RCC 7860 (cell line): ENCODE measurements at regions not wholly inside any gene's neighbourhood (a gene's known extent, or its start where the extent isn't known, plus 50 kb on each side); places are given as distances from the start of the nearest gene placed in this dataset.
"Not testable (repeated sequence)": the region's sequence is repeated elsewhere in the genome, so short reads cannot be mapped to it uniquely, and the experiment has no call there.

Source experiments
- DNase-seq: peaks from one replicate; pipeline ENCODE4 v3.0.0-alpha.2; 2015; ENCODE audit warnings: low spot score
- FAIRE-seq: peaks from 2 replicates; lab custom pipeline; 2012; peaks lifted over from hg19 to GRCh38; lab: Jason Lieb, UNC

DNA sequence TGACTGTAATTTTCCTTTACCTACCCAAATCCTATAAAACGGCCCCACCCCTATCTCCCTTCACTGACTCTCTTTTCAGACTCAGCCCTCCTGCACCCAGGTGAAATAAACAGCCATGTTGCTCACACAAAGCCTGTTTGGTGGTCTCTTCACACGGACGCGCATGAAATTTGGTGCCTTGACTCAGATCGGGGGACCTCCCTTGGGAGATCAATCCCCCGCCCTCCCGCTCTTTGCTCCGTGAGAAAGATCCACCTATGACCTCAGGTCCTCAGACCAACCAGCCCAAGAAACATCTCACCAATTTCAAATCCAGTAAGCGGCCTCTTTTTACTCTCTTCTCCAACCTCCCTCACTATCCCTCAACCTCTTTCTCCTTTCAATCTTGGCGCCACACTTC lies 1344.7 kb upstream of the GOT2 start:
- not testable (repeated sequence) for FAIRE-seq

DNA sequence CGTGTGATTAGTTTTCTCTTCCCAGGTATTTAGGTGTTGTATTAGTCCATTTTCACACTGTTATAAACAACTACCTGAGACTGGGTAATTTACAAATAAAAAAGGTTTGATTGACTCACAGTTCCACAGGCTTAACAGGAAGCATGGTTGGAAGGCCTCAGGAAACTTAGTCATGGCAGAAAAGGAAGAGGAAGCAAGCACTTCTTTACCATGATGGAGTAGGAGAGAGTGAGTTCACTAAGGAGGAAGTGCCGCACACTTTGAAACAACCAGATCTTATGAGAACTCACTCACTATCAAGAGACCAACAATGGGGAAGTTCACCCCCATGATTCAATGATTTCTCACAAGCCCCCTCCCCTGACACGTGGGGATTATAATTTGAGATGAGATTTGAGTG lies 1343.7 kb upstream of the GOT2 start:
- FAIRE-seq = no peak

More for the DNA sequence above, 1344.7 kb upstream of the GOT2 start:
- DNase-seq = not testable (repeated sequence)

DNA sequence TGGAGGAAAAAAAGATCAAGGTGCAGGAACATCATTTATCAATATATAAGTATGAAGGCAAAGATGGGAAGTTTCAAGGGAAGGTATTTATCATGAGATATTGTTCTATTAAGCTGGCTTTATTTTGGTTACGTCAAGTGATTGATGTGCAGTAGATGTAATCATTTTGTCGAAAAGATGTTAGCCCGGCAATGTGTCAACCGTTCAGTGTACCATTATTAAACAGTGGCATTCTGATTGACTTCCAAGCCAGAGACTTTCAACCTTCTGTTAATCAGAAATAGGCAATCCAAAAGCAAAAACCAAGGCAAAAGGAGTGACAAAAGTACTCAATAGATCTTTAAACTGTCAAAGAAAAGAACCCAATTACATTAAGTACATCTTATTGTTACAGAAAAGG lies 1340.3 kb upstream of the GOT2 start:
- FAIRE-seq (no peak), DNase-seq (no peak)

More for the DNA sequence above, 1343.7 kb upstream of the GOT2 start:
- no peak for DNase-seq

DNA sequence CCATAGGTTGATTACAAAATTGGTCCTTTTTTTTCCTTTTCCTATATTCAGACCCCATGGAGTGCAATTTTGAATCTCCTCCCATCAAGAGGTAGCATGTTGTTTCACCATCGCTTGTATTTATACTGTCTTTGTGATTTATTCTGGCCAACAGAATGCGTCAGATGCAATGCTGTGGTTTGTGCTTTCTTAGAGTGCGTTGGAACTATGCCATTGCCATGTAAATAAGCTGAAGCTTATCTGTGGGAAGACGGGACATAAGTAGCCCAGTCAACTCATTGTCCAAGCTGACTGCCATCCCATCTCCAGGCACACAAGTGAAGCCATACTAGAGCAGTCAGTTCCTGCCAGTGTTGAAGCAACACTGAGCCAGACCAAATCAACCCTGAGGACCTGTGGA lies 1339.3 kb upstream of the GOT2 start:
- no peak for DNase-seq
- no peak for FAIRE-seq

DNA sequence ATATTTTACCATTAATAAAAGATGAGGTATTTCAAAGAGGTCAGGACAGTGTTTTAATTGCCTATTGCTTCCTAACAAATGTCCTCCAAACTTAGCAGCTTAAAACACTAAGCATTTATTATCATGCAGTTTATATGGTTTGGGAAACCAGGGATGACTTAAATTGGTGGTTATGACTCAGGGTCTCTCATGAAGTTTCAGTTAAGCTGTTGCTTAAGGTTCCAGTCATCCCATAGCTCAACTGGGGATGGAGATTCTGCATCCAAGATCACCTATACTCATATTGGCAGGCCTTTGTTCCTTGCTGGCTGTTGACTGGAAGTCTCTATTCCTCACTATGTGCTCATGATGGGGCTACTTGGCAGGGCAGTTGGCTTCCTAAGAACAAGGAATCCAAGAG lies 1329.9 kb upstream of the GOT2 start:
- no peak for FAIRE-seq
- no peak for DNase-seq

DNA sequence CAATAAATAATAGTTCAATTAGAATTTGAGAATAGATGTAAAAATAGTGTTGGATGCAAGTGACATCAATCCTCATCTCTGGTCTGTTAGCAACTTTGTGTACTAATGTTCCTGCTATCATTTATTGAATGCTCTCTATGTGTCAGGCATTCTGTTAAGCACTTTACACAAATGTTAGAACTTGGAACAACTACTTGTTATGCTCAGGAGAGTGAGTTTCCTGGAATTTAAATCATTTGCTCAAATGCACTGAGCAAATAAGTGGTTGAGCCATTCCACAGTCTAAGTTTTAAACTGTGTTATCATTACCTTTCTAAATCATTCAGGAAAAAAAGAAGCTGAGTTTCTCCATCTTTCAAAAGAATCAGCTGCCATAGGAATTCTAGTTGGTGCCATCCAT lies 1327.3 kb upstream of the GOT2 start:
- no peak for FAIRE-seq
- DNase-seq = no peak

DNA sequence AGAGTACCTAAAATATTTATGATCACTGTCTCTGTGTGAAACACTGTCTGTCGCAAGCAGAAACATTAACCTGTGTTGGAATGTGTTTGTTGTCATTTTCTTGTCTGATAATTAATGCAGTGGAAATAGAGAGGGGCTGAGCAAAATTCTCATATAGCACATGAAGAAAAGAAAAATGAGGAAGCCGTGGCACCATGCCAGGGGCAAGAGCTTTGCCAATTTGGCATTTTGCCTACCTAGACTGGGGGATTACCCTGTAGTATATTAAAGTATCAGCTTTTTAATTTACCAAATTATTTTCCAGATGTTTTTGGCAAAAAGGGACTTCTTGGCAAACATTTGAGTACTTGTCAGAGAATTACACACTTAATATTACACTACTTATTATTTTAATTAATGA lies 1326.6 kb upstream of the GOT2 start:
- DNase-seq (no peak), FAIRE-seq (no peak)

DNA sequence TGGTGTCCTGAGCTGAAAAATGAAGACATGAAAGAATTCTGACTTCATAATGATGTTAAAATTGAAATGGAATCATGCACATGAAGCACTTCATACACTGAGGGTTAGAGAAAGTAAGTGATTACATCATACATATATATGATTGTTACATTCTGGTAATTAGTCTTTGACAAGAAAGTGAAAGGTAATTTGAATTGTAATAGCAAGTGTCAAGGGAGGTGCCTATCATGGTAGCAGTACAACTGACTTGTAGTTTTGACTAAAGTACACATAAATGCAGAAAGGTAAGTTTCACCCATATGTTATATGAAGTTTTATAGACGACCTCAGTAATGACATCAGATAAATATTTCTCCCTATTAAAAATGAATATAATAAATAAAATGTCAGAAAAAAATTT lies 1325.0 kb upstream of the GOT2 start:
- DNase-seq (no peak), FAIRE-seq (no peak)

DNA sequence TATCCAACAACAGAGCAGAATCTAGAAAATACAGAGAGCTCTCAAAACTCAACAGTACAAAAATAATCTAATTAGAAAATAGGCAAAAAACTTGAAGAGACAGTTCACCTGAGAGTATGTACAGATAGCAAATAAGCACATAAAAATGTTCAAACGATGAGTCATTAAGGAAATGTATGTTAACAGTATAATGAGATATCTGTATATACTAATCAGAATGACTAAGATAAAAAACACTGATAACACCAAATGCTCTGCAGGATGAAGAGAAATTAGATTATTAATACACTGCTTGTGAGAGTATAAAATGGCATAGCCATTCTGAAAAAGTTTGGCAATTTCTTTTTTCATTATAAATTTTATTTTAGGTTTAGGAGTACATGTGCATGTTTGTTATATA lies 1307.6 kb upstream of the GOT2 start:
- no peak for FAIRE-seq

DNA sequence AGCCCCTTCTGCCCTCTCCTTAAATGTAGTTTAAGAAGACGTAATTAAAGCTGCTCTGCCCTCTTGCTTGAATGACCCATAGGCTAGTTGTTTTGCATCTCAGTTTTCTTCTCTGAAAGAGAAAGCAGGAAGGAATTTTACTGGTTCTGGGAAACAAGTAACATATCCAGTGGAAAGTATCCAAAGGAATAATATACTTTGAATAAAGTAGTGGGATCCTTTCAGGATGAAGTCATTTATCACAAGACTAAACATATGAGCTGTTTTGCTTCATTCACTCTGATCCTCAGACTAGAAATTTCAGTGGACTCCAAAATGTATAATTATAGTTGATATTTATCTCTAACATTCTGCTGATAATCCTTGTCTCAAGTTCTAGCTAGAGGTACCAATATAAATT lies 1297.6 kb upstream of the GOT2 start:
- FAIRE-seq (no peak), DNase-seq (no peak)

More for the DNA sequence above, 1307.6 kb upstream of the GOT2 start:
- no peak for DNase-seq

DNA sequence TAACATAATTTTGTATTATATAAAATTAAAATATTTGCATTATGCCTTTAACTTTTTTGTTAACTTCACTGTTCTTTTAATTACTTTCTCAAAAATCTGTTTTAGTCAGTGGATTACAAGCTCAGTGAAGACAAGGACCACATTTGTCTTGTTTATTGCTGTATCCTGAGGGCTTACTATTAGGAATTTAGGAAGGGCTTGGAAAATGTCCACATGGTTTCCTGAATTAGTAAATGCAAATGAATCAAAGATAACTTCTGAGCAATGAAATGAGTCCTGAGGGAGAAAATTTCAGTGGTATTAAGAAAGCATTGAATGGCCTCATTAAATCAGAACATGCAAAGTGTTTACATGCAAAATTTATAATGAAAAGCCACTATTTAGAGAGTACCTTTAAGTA lies 1293.2 kb upstream of the GOT2 start:
- no peak for FAIRE-seq
- DNase-seq = no peak

DNA sequence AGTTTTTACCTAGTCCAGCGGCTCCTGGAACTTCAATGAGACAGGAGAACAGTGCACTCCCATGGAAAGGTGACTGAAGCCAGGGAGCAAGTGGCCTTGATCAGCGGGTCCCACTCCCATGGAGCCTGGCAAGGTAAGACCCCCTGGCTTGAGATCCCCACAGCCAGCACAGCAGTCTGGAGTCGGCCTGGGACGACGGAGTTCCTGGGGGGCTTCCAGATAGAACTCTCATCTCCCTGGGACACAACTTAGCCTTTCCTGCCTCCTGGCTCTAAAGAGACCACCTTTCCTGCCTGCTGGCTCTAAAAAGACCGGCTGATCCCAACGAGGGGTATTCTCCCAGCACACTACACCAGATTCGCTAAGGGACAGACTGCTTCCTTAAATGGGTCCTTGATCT lies 1279.0 kb upstream of the GOT2 start:
- no peak for DNase-seq
- no peak for FAIRE-seq

DNA sequence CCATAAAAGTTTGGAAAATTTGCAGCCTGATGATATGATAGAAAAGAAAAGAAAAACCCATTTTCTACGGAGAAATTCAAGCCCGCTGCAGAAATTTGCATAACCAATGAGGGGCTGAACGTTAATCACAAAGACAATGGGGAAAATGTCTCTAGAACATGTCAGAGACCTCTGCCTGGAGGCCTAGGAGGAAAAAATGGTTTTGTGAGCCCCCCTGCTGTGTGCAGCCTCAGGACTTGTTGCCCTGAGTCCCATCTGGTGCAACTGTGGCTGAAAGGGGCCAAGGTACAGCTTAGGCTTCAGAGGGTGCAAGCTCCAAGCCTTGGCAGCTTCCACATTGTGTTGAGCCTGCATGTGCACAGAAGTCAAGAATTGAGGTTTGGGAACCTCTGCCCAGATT lies 1267.4 kb upstream of the GOT2 start:
- FAIRE-seq = no peak

DNA sequence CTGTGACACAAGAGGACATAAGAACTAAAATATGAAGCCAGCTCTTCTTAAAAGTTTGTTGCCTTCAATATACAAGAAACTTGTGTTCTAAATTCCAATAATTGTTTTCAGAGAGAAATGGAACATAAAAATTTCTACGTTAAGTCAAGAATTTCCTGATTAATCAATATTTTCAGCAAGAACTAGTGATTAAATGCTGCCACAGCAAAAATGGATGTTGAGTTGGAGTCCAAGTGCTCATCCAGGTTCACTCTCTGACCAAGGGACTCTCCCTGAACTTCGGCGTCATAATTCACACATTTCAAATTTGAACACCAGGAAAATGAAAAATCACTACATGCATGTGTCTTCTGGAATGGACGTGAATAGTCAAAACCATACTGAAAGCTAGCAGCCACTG lies 1263.6 kb upstream of the GOT2 start:
- DNase-seq (no peak), FAIRE-seq (no peak)

More for the DNA sequence above, 1267.4 kb upstream of the GOT2 start:
- DNase-seq = no peak

DNA sequence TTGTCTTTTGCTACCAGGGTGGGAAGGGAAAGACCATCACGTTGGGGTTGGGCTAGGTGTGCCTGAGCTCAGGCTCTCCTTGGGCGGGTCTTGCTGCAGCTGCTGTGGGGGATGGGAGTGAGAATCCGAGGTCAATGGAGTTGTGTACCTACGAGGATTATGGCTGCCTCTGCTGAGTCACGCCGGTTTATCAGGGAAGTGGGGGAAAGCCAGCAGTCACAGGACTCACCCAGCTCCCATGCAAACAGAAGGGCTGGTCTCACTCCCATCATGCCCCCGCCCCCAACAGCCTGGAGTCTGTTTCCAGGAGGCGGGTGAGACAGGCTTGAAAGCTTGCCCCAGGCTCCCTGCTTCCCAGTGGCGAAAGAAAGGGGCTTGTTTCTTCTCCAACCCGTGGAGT lies 1259.0 kb upstream of the GOT2 start:
- FAIRE-seq (no peak), DNase-seq (no peak)

DNA sequence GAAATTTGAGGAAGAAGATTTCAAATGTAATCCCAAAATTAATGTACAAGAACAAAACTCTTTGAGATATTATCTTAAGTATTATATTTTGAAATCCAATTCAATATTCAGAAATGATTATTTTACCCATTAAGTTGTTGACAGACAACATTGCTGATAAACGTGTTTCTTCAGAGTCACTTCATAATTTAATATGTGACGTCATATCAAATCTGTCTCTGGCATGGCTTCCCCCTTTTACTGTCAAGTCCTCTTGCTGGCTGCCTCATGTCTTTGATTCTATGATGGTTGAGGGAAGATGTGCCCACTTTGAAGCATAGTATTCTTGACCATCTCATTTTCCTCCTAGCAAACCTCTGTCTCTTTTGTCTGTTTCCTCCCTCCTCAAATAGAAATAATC lies 1257.1 kb upstream of the GOT2 start:
- DNase-seq = no peak
- FAIRE-seq = no peak

DNA sequence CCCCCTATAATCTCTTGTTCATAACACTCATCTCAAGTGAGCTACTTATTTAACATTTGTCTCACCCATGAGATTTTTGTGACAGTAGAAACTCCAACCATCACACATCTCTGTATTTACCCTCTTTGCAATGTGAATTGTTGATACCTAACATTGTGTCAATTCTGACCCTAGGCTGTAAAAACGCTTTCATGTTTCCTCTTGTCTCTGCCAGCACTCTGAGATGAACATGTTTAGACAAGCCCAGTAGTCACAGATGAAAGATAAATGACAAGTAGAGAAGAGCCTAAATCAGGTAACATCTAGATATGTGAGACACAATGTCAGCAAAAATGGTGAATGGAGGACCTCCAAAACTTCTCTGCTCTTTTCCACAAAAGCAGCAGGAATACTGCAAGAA lies 1254.5 kb upstream of the GOT2 start:
- FAIRE-seq (no peak), DNase-seq (no peak)

DNA sequence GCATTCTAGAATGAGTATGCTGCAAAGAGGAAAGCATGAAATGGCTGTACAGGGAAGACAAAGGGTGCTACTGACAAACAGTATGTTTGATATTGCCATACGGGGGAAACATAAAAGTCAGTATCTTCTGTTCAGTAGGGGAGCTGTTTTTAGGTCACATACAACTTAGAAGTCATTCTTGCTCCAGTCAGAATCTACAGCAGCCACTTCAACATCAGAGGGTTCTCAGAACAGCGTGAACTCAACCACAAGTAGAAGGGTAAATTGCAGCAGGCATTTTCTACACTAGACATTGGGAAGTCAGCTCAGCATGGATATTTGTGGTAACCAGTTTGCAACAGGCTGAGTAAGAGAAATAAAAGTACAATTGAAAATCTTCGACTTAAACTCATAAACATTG lies 1241.8 kb upstream of the GOT2 start:
- DNase-seq (no peak), FAIRE-seq (no peak)

DNA sequence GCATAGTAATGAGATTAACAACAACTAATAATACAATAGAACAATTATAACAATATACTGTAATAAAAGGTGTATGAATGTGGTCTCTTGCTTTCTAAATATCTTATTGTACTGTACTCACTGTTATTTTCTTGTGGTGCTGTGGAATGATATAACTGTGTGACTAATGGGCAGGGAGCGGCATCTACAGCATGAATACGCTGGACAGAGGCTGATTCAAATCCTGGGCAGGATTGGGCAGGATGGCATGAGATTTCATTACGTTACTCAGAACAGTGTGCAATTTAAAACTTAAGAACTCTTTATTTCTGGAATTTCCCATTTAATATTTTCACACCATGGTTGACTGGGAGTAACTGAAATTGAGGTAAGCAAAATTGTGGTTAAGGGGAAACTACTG lies 1239.8 kb upstream of the GOT2 start:
- no peak for DNase-seq
- FAIRE-seq = no peak

DNA sequence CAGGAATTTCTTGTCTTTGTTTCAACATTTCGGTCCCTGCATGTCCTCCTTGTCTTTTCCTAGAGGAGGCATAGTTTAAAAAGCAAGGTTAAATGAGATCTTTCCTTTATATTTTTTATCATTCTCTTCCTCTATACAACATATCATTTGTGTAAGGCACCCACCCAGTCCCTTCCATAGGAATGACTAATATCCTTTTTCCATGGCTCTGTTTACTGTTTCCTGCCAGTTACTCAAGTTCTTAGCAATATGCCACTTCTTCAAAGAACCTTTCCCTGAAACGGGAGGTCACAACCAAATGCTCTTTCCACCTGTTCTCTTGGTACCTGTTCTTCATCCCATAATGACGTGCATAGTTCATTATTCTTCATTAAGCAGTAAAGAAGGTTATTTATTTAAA lies 1237.1 kb upstream of the GOT2 start:
- DNase-seq (no peak), FAIRE-seq (no peak)

DNA sequence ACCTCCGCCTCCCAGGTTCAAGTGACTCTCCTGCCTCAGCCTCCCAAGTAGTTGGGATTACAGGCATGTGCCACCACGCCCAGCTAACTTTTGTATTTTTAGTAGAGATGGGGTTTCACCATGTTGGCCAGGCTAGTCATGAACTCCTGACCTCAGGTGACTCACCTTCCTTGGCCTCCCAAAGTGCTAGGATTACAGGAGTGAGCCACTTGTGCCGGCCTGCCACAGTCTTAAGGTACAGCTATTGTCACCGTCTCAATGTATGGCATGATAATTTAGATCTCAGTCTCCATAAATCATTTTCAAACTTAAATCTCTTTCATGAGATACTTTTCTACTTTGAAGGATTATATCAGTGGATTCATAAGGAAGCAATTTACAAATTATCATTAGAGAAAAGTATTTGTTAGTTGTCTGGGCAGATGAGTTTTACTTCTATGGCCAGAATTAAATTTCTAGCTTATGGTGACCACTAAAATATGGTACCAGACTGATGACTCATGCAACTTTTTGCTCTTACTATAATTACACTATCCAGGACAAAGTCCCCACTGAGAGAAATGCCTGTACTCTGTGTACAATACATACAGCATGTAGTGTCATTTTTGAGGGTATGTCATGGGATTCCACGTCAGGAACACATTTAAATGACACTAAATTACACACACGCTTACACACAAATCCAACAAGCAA lies 1230.3 kb upstream of the GOT2 start:
- no peak for DNase-seq
- no peak for FAIRE-seq

DNA sequence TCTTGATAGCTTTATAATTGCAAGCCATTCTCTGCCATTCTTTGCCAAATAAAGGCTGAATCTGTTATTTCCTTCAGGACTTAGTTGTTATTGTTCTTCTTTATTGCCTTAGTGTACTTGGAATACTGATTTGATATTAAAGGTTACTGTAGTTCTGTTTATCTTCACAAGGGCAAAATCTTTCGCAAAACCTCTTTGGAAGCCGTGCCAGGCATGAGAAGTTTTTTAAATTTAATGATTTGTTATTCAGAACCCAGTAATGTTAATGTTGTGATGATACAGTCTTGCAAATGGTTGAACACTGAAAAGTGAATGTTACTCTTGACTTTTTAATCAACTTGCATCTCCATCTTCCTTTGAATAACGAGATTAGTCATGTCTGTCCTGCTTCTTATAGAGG lies 1225.2 kb upstream of the GOT2 start:
- no peak for DNase-seq

DNA sequence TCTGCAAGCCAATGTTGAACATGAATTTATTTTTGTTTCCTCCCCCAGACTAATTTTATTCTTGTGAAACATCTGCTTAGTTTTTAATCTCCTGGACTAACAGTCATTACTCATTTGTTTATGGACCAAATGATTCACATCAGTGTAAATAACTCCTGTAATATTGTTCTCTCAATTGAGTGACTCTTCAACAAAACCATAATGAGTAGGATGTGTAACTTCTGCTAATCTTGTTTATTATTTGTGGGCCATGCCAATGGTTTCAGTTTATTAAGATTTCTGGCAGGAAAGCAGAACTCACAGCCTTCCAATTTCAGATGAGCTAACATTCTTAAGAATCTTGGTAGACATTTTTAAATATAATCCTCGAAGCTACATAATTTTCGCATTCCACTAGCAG lies 1216.3 kb upstream of the GOT2 start:
- DNase-seq (no peak), FAIRE-seq (no peak)

More for the DNA sequence above, 1225.2 kb upstream of the GOT2 start:
- FAIRE-seq = no peak
